HEK293 (cell line): ENCODE measurements at regions not wholly inside any gene's neighbourhood (a gene's known extent, or its start where the extent isn't known, plus 50 kb on each side); places are given as distances from the start of the nearest gene placed in this dataset.

Experiments used
- CTCF ChIA-PET: fragments of 350-600 bp; formaldehyde crosslinking; extraction: SDS; loops from one replicate; lab custom pipeline; 2021; ENCODE audit warnings: antibody characterized with exemption; lab: Yijun Ruan, JAX
- POLR2A ChIA-PET: fragments of 300-600 bp; formaldehyde crosslinking; extraction: SDS; loops from one replicate; lab custom pipeline; 2020; ENCODE audit warnings: antibody characterized with exemption, inconsistent platforms; lab: Yijun Ruan, JAX
- H3K27ac ChIP-seq: fragments of 200-500 bp; sonication (Bioruptor generic); 2 replicates; pipeline ENCODE4 v1.5.1; 2014; ENCODE audit warnings: low read depth, low read length, control low read depth, inconsistent platforms; ENCODE audit errors: extremely low read depth
- H3K36me3 ChIP-seq, 2 experiments: fragments of 200-500 bp in 1 of 2; sonication (Bioruptor generic) in 1 of 2; 1 replicate in 1 of 2; 2 replicates in 1 of 2; pipeline ENCODE4 v1.5.1; 2014 to 2017; ENCODE audit warnings: inconsistent platforms in 2 of 2, low read length in 2 of 2; ENCODE audit not compliant: control insufficient read depth in 2 of 2, insufficient read depth in 1 of 2
- H3K4me1 ChIP-seq: fragments of 200-500 bp; sonication (Bioruptor generic); 2 replicates; pipeline ENCODE4 v1.5.1; 2014; ENCODE audit warnings: mild to moderate bottlenecking, low read length, inconsistent platforms; ENCODE audit not compliant: control insufficient read depth, insufficient read depth
- H3K4me3 ChIP-seq: 2 replicates; pipeline ENCODE4 v1.5.1; 2011; ENCODE audit warnings: low read depth, mild to moderate bottlenecking, control low read depth, low read length, moderate library complexity
- H3K9me3 ChIP-seq: fragments of 200-500 bp; sonication (Bioruptor generic); 2 replicates; pipeline ENCODE4 v1.5.1; 2014; ENCODE audit warnings: low read depth, low read length, inconsistent platforms; ENCODE audit not compliant: control insufficient read depth, insufficient read depth
- BCL11A ChIP-seq: fragments of 450-650 bp; formaldehyde crosslinking; IDR thresholded peaks from 2 replicates; pipeline ENCODE4 v1.5.1; 2016; ENCODE audit warnings: low read depth, missing biosample characterization, missing genetic modification characterization
- EGR2 ChIP-seq: fragments of 450-650 bp; formaldehyde crosslinking; IDR thresholded peaks from 2 replicates; pipeline ENCODE4 v1.5.1; 2016; ENCODE audit warnings: low read depth, missing biosample characterization, missing genetic modification characterization
- HOXA7 ChIP-seq: sonication (generic); formaldehyde crosslinking; IDR thresholded peaks from 2 replicates; pipeline ENCODE4 v1.8.1; 2022; ENCODE audit warnings: missing genetic modification reagents, borderline replicate concordance
- OSR2 ChIP-seq: fragments of 450-650 bp; formaldehyde crosslinking; IDR thresholded peaks from 2 replicates; pipeline ENCODE4 v1.5.1; 2016; ENCODE audit warnings: missing biosample characterization, missing genetic modification characterization
- PRDM1 ChIP-seq: fragments of 450-650 bp; formaldehyde crosslinking; IDR thresholded peaks from 2 replicates; pipeline ENCODE4; 2016; ENCODE audit warnings: missing biosample characterization, missing genetic modification characterization
- SP3 ChIP-seq: fragments of 450-650 bp; formaldehyde crosslinking; IDR thresholded peaks from 2 replicates; pipeline ENCODE4 v1.5.1; 2016; ENCODE audit warnings: missing biosample characterization, missing genetic modification characterization
- TCF7L2 ChIP-seq: IDR thresholded peaks from 2 replicates; pipeline ENCODE4 v1.6.1; 2011; ENCODE audit warnings: low read depth, mild to moderate bottlenecking, inconsistent platforms, low read length, moderate library complexity, borderline replicate concordance
- TSHZ1 ChIP-seq: fragments of 450-650 bp; formaldehyde crosslinking; IDR thresholded peaks from 2 replicates; pipeline ENCODE4 v1.5.1; 2016; ENCODE audit warnings: missing biosample characterization, missing genetic modification characterization, borderline replicate concordance
- YY1 ChIP-seq: fragments of 450-650 bp; formaldehyde crosslinking; IDR thresholded peaks from 2 replicates; pipeline ENCODE4 v1.5.1; 2018; ENCODE audit warnings: missing biosample characterization, missing genetic modification characterization
- ZBTB11 ChIP-seq: fragments of 450-650 bp; formaldehyde crosslinking; conservative IDR thresholded peaks from 2 replicates; pipeline ENCODE4 v1.5.1; 2016; ENCODE audit warnings: low read depth, missing biosample characterization, missing genetic modification characterization
- ZNF155 ChIP-seq: fragments of 450-650 bp; formaldehyde crosslinking; IDR thresholded peaks from 2 replicates; pipeline ENCODE4 v1.5.1; 2016; ENCODE audit warnings: missing biosample characterization, missing genetic modification characterization
- ZNF211 ChIP-seq: fragments of 450-650 bp; formaldehyde crosslinking; IDR thresholded peaks from 2 replicates; pipeline ENCODE4 v1.5.1; 2016; ENCODE audit warnings: low read depth, missing biosample characterization, missing genetic modification characterization
- ZNF311 ChIP-seq: fragments of 450-650 bp; formaldehyde crosslinking; IDR thresholded peaks from 2 replicates; pipeline ENCODE4 v1.5.1; 2017; ENCODE audit warnings: missing biosample characterization, missing genetic modification characterization, borderline replicate concordance
- ZNF324 ChIP-seq: fragments of 450-650 bp; formaldehyde crosslinking; IDR thresholded peaks from 2 replicates; pipeline ENCODE4 v1.5.1; 2016; ENCODE audit warnings: missing biosample characterization, missing genetic modification characterization
- ZNF37A ChIP-seq: fragments of 450-650 bp; IDR thresholded peaks from 2 replicates; pipeline ENCODE4 v1.5.1; 2018; ENCODE audit warnings: missing biosample characterization, missing genetic modification characterization
- ZNF391 ChIP-seq: fragments of 450-650 bp; formaldehyde crosslinking; IDR thresholded peaks from 2 replicates; pipeline ENCODE4 v1.5.1; 2016; ENCODE audit warnings: low read depth, missing biosample characterization, missing genetic modification characterization, borderline replicate concordance
- ZNF580 ChIP-seq: fragments of 450-650 bp; formaldehyde crosslinking; IDR thresholded peaks from 2 replicates; pipeline ENCODE4 v1.5.1; 2016; ENCODE audit warnings: missing biosample characterization, missing genetic modification characterization
- ZNF624 ChIP-seq: fragments of 450-650 bp; formaldehyde crosslinking; IDR thresholded peaks from 2 replicates; pipeline ENCODE4 v1.5.1; 2017; ENCODE audit warnings: missing biosample characterization, missing genetic modification characterization
- ZNF626 ChIP-seq: fragments of 450-650 bp; sonication (Bioruptor Pico); formaldehyde crosslinking; IDR thresholded peaks from 2 replicates; pipeline ENCODE4 v1.5.1; 2018; ENCODE audit warnings: missing biosample characterization, missing genetic modification characterization, inconsistent platforms
- ZNF670 ChIP-seq: fragments of 450-650 bp; formaldehyde crosslinking; IDR thresholded peaks from 2 replicates; pipeline ENCODE4 v1.5.1; 2016; ENCODE audit warnings: missing biosample characterization, missing genetic modification characterization, low read depth
- ZNF776 ChIP-seq: fragments of 450-650 bp; formaldehyde crosslinking; IDR thresholded peaks from 2 replicates; pipeline ENCODE4 v1.5.0; 2017; ENCODE audit warnings: missing biosample characterization, missing genetic modification characterization, borderline replicate concordance
- TF ChIP-seq, protein P1 (sequence below): fragments of 450-650 bp; formaldehyde crosslinking; IDR thresholded peaks from 2 replicates; pipeline ENCODE4 v1.5.1; 2016; ENCODE audit warnings: missing biosample characterization, missing genetic modification characterization

GRCh38 chr7:42407021-42407710 lies 170.2 kb upstream of the GLI3 start (continued):
- TF ChIP-seq, protein P1, sequence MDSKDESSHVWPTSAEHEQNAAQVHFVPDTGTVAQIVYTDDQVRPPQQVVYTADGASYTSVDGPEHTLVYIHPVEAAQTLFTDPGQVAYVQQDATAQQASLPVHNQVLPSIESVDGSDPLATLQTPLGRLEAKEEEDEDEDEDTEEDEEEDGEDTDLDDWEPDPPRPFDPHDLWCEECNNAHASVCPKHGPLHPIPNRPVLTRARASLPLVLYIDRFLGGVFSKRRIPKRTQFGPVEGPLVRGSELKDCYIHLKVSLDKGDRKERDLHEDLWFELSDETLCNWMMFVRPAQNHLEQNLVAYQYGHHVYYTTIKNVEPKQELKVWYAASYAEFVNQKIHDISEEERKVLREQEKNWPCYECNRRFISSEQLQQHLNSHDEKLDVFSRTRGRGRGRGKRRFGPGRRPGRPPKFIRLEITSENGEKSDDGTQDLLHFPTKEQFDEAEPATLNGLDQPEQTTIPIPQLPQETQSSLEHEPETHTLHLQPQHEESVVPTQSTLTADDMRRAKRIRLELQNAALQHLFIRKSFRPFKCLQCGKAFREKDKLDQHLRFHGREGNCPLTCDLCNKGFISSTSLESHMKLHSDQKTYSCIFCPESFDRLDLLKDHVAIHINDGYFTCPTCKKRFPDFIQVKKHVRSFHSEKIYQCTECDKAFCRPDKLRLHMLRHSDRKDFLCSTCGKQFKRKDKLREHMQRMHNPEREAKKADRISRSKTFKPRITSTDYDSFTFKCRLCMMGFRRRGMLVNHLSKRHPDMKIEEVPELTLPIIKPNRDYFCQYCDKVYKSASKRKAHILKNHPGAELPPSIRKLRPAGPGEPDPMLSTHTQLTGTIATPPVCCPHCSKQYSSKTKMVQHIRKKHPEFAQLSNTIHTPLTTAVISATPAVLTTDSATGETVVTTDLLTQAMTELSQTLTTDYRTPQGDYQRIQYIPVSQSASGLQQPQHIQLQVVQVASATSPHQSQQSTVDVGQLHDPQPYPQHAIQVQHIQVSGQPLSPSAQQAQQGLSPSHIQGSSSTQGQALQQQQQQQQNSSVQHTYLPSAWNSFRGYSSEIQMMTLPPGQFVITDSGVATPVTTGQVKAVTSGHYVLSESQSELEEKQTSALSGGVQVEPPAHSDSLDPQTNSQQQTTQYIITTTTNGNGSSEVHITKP, result no peak
- no peak for TF ChIP-seq ZNF624 (tag by site-specific recombination)
- no peak for TF ChIP-seq TSHZ1 (tag by site-specific recombination)
- no peak for TF ChIP-seq ZNF391 (tag by site-specific recombination)
- TF ChIP-seq ZNF580 (tag by site-specific recombination), result no peak
- no peak for TF ChIP-seq HOXA7 (CRISPR knock-in tag)
- no peak for TF ChIP-seq PRDM1 (tag by site-specific recombination)
- no peak for TF ChIP-seq ZNF324 (tag by site-specific recombination)
- no peak for TF ChIP-seq ZNF211 (tag by site-specific recombination)

DNA sequence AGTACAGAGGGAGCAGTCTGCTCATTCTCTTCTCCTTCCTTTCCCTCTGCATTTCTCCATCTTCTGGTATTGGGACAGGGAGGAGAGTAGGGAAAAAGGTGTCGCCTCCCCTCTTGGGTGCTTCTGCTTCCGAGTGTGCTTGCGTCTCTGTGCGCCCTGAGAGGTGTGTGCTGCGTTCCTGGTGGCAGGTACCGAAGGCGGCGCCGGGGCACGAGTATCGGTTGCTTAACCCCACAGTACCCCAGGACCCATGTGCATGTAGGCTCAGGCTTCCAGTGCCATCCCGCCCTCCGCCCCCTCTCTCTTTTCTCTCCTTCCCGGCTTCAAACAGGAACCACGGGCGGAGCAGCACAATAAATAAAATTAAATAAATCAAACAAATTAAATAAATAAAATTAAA lies 169.3 kb upstream of the GLI3 start:
- ChIA-PET CTCF (no interaction called here), POLR2A (no interaction called here)
- Histone ChIP-seq H3K4me3 (no peak overlapping the region), H3K9me3 (no peaks in the 10 kb centered on the region), H3K36me3 (no peaks in the 10 kb centered on the region), H3K4me1 (no peaks in the 10 kb centered on the region), H3K27ac (no peak overlapping the region)
- TF ChIP-seq ZNF626 (tag by site-specific recombination) (no peak), EGR2 (no peak), ZNF37A (no peak), ZNF155 (tag by site-specific recombination) (no peak), ZNF311 (tag by site-specific recombination) (no peak), SP3 (tag by site-specific recombination) (no peak), OSR2 (tag by site-specific recombination) (no peak), ZNF670 (tag by site-specific recombination) (no peak), YY1 (tag by site-specific recombination) (no peak), BCL11A (no peak), ZNF776 (tag by site-specific recombination) (no peak), ZBTB11 (tag by site-specific recombination) (no peak), TCF7L2 (no peak)
